Adrenal gland (tissue), 9 donors: ENCODE measurements at regions not wholly inside any gene's neighbourhood (a gene's known extent, or its start where the extent isn't known, plus 50 kb on each side); places are given as distances from the start of the nearest gene placed in this dataset.
A peak's percentile ranks its signal among the peaks of the same experiment; 100 is the strongest.

Experiments
- DNase-seq, 7 donors: peaks; one replicate each; pipeline ENCODE4 v3.0.0-alpha.2; 2019 to 2020
- H3K27ac ChIP-seq, 5 donors: fragments of 200-600 bp; sonication (generic) in 4 of 5; 1 replicate in 3 of 5; 2 replicates in 2 of 5; pipeline versions ENCODE4 v1.5.1 to v1.8.0; 2016 to 2020; ENCODE audit warnings: mild to moderate bottlenecking in 1 of 5
- H3K27me3 ChIP-seq: fragments of 200-600 bp; 2 replicates; pipeline ENCODE4 v1.8.0; 2021
- H3K36me3 ChIP-seq, 2 donors: fragments of 200-600 bp; replicated peaks in 1 of 2; 1 replicate in 1 of 2; 2 replicates in 1 of 2; pipeline versions ENCODE4 v1.5.1 to v1.8.0; 2018 to 2022
- H3K4me1 ChIP-seq, 2 donors: fragments of 200-600 bp; replicated peaks in 1 of 2; 1 replicate in 1 of 2; 2 replicates in 1 of 2; pipeline versions ENCODE4 v1.5.1 to v1.8.0; 2018 to 2021
- H3K4me3 ChIP-seq, 4 donors: fragments of 200-600 bp; sonication (generic) in 3 of 4; one replicate each; pipeline ENCODE4 v1.5.1; 2016 to 2018
- H3K9me3 ChIP-seq, 3 donors: fragments of 200-600 bp; sonication (generic) in 1 of 3; replicated peaks in 1 of 3; 1 replicate in 2 of 3; 2 replicates in 1 of 3; pipeline versions ENCODE4 v1.5.1 to v1.8.0; 2016 to 2021
- CTCF ChIP-seq, 6 experiments: fragments of 450-650 bp in 4 of 6; fragments of 200-600 bp in 2 of 6; sonication (generic) in 1 of 6; IDR thresholded peaks; 1 replicate in 5 of 6; 2 replicates in 1 of 6; pipeline versions ENCODE4 v1.5.1 to v1.8.0; 2016 to 2021; ENCODE audit warnings: antibody characterized with exemption in 6 of 6, mild to moderate bottlenecking in 2 of 6, moderate library complexity in 1 of 6
- POLR2A ChIP-seq, 2 donors: fragments of 450-650 bp; IDR thresholded peaks; one replicate each; pipeline ENCODE4 v1.6.1; 2017; ENCODE audit warnings: antibody characterized with exemption in 2 of 2, mild to moderate bottlenecking in 2 of 2, moderate library complexity in 1 of 2
- WGBS, 4 donors: extraction: QIAGEN DNeasy Blood & Tissue Kit in 2 of 4; methylation state at CpG; one replicate each; pipeline versions ENCODE4 v1.1.5 to v1.1.7; 2013 to 2017; 5-methylcytosine and 5-hydroxymethylcytosine counted together
- intact Hi-C, 2 donors: fragments of 100-400 bp; cut with DNase I; formaldehyde crosslinking; loops; one replicate each; pipeline versions ENCODE4 v1.14.1 to v1.15.0; 2022 to 2023
- donor health status: healthy with polysubstance abuse.
- donor health status: Bipolar disorder and iron deficiency.
- donor health status: DM: yes; HTN: yes; CAD: no.
- donor health status: DM: no; HTN: no; CAD: no.
- donor health status: DM: no; HTN: no; CAD: no.

GRCh38 chr6:144402750-144403149 is 117.6 kb downstream of the UTRN start:
- H3K9me3 ChIP-seq, result no peaks in the 10 kb centered on the region
- 90 to 97% (median 94%) methylated on average over 8 of the region's 8 CpGs for WGBS, 4 donors
- intact Hi-C loops, result no loop called here
- no peak for DNase-seq
- no peak overlapping the region for H3K4me3 ChIP-seq
- no peak for TF ChIP-seq POLR2A (IDR thresholded peaks at IDR 0.05)
- TF ChIP-seq CTCF (IDR thresholded peaks at IDR 0.05), result no peak
- no peaks in the 10 kb centered on the region for H3K27me3 ChIP-seq
- no peaks in the 10 kb centered on the region for H3K36me3 ChIP-seq
- no peak overlapping the region for H3K27ac ChIP-seq
- H3K4me1 ChIP-seq, result peaks cover 3 to 16% of the 10 kb centered on the region in 2 donors

- TF ChIP-seq CTCF (IDR thresholded peaks at IDR 0.05) (no peak), POLR2A (IDR thresholded peaks at IDR 0.05) (no peak)
- intact Hi-C loops, result no loop called here
- H3K4me1 ChIP-seq, result peaks cover 3 to 24% of the 10 kb centered on the region in 2 donors
Measured at GRCh38 chr6:144405163-144405562, 120.0 kb downstream of the UTRN start.

GRCh38 chr6:144406796-144407195 is 121.7 kb downstream of the UTRN start:
- 73 to 82% (median 76%) methylated on average over 3 of the region's 3 CpGs for WGBS, 4 donors

More at GRCh38 chr6:144405163-144405562, 120.0 kb downstream of the UTRN start:
- WGBS, 4 donors, result 72 to 79% (median 77%) methylated on average over 5 of the region's 5 CpGs
- Histone ChIP-seq H3K9me3 (no peaks in the 10 kb centered on the region), H3K27ac (no peak overlapping the region), H3K36me3 (no peaks in the 10 kb centered on the region), H3K4me3 (no peak overlapping the region), H3K27me3 (no peaks in the 10 kb centered on the region)
- no peak for DNase-seq

GRCh38 chr6:144408161-144408560 is 123.0 kb downstream of the UTRN start:
- Histone ChIP-seq H3K4me3 (no peak overlapping the region), H3K27me3 (no peaks in the 10 kb centered on the region), H3K36me3 (no peaks in the 10 kb centered on the region), H3K9me3 (no peaks in the 10 kb centered on the region), H3K4me1 (peaks cover 0 to 13% of the 10 kb centered on the region in 2 donors), H3K27ac (no peak overlapping the region)
- WGBS, 4 donors, result 68 to 77% (median 70%) methylated on average over 6 of the region's 6 CpGs
- DNase-seq, result peak in 3 of 7 donors; percentile 12 to 23 (median 19)
- no peak for TF ChIP-seq CTCF (IDR thresholded peaks at IDR 0.05)
- intact Hi-C loops, result no loop called here

More at GRCh38 chr6:144406796-144407195, 121.7 kb downstream of the UTRN start:
- intact Hi-C loops, result no loop called here
- TF ChIP-seq POLR2A (IDR thresholded peaks at IDR 0.05) (no peak), CTCF (IDR thresholded peaks at IDR 0.05) (no peak)
- no peaks in the 10 kb centered on the region for H3K9me3 ChIP-seq
- no peak overlapping the region for H3K27ac ChIP-seq
- H3K4me3 ChIP-seq, result no peak overlapping the region
- peaks cover 0 to 13% of the 10 kb centered on the region in 2 donors for H3K4me1 ChIP-seq
- H3K36me3 ChIP-seq, result no peaks in the 10 kb centered on the region
- H3K27me3 ChIP-seq, result no peaks in the 10 kb centered on the region
- DNase-seq, result no peak
